GDM1 (cell line): ENCODE measurements at regions not wholly inside any gene's neighbourhood (a gene's known extent, or its start where the extent isn't known, plus 50 kb on each side); places are given as distances from the start of the nearest gene placed in this dataset.
"Not testable (repeated sequence)": the region's sequence is repeated elsewhere in the genome, so short reads cannot be mapped to it uniquely, and the experiment has no call there.

Experiments
- DNase-seq: peaks from one replicate; lab custom pipeline; 2025; lab: John Stamatoyannopoulos, UW

DNA sequence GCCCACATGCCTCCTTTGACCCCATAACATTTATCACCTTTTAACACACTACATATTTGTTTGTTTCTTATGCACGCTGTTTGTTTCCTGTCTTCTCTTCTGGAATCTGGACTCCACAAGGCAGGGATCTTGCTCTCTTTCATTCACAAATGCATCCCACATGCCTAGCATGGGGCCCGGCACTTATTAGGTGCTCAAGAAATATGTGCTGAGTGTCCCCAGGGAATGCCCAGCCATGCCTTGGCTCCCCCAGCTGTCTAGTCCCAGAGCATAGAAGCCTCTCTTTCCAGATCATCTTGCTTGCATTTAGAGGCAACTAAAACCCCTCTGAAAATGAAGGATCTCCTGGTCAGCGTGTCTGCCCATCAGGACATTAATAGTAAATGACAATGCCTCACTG lies 283.7 kb downstream of the CBLN1 start:
- DNase-seq: no peak

DNA sequence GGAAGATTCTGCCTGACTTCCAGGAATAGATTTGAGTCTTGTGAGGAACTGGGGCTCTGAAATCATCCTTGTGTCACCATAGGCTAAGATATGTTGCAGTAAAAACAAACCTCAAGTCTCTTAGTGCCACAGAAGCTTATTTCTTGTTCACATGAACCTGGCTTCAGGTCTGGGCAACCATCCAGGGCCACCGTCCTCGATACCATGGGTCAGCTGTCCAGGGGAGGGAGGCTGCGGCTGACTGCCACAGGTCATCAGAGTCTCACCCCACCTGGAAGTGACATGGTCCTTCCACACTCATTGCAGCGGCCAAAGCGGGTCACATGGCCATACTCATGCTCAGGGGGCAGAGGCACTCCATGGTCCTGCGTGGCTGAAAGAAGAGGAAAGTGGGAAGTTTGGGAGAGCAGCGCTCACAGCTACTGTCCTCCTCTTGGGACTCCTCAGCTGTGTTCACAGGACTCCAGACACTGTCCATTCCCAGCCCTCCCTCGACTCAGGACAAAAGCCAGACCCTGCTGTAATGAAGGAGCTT lies 284.5 kb downstream of the CBLN1 start:
- DNase-seq: no peak

- DNase-seq: no peak
These were observed 303.1 kb downstream of the CBLN1 start for GRCh38 chr16:48978501-48978900.

DNA sequence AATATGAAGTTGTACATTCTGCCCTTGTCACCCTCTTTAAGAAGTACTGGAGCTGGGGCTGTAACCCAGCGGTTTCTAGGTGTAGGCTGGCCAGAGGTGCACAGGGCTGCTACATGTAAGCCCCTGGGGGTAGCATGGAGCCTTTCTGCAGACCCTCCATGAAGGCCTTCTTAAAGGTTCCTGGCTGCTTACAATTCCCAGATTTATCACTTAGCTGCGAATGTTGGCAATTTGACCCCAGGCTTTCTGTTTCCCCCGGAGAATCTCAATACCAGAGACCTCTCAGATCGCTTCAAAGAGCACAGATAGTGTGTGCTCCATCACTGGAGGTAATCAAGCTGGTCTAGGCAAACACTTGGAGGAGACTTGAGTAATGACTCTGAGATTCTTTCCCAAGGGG lies 309.4 kb downstream of the CBLN1 start:
- no peak for DNase-seq

- no peak for DNase-seq
These were observed 310.0 kb downstream of the CBLN1 start for GRCh38 chr16:48971571-48972077.

- no peak for DNase-seq
These were observed 311.4 kb downstream of the CBLN1 start for GRCh38 chr16:48970216-48970615.

DNA sequence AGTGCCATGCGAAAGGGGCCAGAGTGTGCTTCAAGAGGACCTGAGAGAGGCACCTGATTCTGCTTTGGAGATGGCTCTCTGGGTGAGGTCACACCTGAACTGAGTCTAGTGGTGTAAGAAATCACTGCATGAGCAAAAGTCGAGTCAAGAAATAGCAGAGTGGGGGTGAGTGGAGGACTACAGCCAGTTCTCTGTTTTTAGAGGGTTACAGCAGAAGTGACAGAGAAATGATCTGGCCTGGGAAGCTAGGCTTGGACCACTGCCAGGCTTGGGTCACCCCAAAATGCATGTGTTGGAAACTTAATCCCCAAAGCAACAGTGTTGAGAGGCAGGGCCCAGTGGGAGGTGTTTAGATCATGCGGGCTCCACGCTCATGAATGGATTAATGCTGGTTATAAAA lies 312.0 kb downstream of the CBLN1 start:
- DNase-seq: no peak

DNA sequence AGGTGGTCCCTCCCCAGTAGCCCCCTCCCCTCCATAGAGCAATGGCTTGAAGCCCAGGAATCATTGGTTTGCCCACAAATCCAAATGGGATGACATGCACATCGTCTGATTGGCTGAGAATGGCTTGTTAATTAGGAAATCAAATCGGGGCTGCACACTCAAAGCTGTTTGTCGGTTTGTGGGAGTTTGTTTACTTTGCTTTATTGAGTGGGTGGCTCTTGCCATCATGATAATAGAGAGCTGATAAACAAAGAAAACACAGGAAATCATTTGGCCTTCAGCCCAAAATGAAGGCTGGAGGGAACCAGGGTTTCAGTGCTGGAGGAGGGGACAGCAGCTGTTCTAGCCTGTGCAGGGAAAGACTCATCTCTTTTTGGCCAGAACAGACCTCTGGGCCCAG lies 316.3 kb downstream of the CBLN1 start:
- no peak for DNase-seq

GRCh38 chr16:48963901-48964615 lies 317.6 kb downstream of the CBLN1 start:
- no peak for DNase-seq

DNA sequence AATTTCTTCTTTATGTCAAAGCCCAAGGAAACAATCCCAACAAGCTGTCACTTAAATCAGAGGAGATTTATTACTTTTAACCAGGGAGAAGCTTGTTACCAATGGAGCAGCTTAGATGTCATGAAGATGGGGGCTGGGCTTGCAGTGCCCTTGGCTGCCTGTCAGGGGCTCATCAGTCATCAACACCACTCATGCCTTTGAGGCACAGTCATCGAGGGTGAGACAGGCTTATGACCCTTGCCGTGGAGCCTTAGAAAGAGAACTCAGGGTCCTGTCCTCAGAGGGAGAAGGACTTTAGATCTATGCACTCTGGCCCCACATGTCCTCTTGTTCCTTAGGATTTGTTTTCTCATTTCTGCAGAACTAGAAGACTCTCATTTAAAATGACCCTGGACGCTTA lies 318.3 kb downstream of the CBLN1 start:
- DNase-seq: no peak

DNA sequence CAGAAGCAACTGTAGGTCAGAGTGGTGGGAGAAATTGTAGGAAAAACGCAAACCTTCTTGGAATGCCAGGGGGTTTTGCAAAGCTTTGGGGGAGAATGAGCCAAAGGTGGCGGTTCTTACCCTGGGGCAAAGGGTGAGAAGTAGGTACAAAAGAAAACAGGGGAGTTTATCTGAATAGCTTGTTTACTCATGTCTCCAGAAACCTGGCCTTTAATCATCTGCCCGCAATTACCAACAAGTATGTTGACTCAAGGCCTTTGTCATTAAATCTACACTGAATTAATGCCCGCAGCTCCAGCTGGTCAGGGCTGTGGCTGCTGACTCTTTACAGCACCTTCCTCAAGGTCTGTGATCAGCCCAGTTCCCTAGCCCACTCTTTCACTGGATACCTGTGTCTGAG lies 320.1 kb downstream of the CBLN1 start:
- no peak for DNase-seq

DNA sequence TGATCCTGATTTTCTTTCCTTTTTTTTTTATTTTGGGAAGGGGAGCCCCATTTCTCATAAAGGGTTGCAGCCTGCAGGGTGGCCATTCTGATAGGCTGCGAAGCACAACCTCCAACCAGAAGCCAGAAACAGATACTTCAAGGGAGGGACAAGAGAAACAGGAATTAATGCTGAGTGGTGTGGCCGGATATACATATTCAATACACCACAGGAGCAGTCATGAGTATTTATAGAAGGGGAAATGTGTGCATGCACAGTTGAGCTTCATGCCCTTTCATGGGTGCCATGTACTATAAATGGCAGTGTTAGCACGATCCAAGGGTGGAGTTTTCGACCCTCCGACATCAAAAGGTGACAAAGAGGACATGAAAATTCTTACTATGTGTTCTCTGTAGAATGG lies 320.8 kb downstream of the CBLN1 start:
- DNase-seq: no peak

- DNase-seq: no peak
These were observed 321.9 kb downstream of the CBLN1 start for GRCh38 chr16:48959747-48960146.

DNA sequence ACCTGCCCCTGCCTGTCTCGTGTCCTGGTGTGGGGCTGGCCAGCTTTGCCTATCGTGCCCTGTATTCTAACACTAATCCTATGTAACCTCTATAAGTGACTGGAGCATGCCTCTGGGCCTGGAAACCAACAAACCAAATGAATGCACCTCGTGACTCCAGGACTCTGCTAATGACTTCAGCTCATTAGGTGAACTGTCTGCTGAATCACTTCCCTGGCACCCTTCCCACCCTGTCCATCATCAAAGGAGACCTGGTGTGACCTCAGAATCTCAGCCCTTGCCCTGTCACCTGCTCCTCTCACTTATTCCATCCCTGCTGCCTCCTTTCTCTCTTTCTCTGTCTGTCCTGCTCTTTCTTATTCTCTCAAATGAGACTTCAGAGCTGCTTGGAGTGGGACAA lies 322.4 kb downstream of the CBLN1 start:
- DNase-seq: no peak

DNA sequence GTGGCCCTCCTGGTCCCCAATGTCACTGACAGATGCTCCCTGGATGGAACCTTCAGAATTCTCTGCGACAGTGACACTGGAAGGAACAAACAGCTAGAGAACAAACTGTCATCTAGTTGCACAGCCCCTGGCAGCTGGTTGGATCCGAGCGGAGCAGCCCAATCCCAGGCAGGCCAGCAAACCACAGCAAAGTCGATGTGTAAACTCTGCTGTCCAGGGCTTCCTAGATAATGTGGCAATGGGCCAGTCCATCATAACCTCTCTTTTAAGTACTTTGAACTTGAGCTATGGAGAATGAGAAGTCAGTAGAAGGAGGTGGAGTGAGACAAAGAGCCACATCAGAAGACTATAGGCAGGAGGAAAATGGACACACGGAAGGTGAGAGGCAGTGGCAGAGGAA lies 323.0 kb downstream of the CBLN1 start:
- no peak for DNase-seq

GRCh38 chr16:48956620-48957019 lies 325.0 kb downstream of the CBLN1 start:
- no peak for DNase-seq

- no peak for DNase-seq
These were observed 325.8 kb downstream of the CBLN1 start for GRCh38 chr16:48955837-48956236.

DNA sequence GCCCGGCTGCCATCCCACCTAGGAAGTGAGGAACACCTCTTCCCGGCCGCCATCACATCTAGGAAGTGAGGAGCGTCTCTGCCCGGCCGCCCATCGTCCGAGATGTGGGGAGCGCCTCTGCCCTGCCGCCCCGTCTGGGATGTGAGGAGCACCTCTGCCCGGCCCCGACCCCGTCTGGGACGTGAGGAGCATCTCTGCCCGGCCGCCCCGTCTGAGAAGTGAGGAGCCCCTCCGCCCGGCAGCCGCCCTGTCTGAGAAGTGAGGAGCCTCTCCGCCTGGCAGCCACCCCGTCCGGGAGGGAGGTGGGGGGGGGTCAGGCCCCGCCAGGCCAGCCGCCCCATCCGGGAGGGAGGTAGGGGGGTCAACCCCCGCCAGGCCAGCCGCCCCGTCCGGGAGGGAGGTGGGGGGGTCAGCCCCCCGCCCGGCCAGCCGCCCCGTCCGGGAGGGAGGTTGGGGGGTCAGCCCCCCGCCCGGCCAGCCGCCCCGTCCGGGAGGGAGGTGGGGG lies 330.0 kb downstream of the CBLN1 start:
- not testable (repeated sequence) for DNase-seq

DNA sequence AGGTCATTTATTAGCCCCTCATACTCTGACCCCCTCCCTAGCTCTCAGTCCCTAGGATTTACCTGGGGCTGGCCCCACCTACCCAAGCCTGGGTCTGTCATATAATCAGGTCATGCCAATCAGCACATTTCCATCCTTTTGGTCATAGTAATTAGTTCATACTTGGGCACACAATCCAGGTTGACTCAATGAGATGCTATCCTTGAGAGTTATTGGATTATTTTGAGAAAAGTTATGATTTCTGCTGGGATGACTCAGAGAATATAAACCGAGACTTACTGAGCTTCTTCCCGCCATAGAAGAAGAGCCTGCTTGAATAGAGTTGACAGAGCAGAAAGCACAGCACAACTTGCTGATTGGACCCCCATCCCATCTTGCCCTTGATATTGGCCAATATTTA lies 331.5 kb downstream of the CBLN1 start:
- no peak for DNase-seq

- DNase-seq: no peak
These were observed 332.0 kb downstream of the CBLN1 start for GRCh38 chr16:48949636-48950035.

DNA sequence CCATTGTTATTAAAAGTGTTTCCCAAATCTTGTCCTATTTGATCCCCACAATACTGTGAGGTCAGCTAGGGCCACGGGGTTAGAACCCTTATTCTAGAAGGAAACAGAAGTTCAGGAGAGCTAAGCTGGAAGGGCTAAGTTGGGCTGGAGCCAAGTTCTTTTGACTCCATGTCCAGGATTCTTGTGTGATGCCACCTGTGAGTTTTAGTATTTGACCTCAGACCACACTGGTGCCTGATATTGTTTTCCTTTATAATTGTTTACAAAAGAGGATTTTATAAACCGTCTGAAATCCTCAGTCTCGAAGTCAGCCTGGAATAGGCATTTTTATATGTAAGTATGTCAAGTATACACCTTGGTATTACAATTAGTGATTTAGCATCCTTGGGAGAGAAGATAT lies 332.7 kb downstream of the CBLN1 start:
- DNase-seq: no peak

- no peak for DNase-seq
These were observed 334.3 kb downstream of the CBLN1 start for GRCh38 chr16:48947371-48947713.

DNA sequence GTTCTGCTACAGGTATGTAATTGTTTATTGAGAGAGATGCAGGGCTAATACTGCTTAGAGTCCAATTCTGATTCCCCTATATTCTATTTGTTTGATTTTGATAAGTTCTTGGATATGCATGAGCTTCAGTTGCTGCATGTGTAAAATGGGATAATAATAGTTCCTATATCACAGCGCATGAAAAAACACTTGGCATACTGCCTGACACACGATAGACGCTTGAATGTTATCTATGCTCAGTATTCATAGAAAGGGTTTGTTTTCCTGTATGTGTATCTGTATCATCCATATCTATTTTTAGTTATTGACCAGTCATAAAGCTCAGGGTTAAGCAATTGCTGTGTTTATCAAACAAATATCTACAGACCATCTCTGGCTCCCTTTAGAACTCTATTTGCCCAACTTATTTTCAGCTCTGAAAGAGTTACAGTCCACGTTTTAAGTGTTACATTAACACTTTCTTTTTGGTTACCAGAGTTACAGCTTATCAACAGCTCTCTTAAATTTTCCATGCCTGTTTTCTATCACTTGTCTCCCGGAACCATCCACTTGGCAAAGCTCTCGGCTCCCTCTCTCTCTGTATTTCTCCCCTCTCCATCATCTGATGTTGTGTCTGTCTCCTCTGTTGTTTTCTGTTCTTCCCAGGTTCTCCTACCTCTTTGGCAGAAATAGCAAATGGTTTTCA lies 334.8 kb downstream of the CBLN1 start:
- DNase-seq: no peak
